Uterus (tissue), 3 donors: ENCODE measurements at regions not wholly inside any gene's neighbourhood (a gene's known extent, or its start where the extent isn't known, plus 50 kb on each side); places are given as distances from the start of the nearest gene placed in this dataset.
A peak's percentile ranks its signal among the peaks of the same experiment; 100 is the strongest.

ENCODE experiments used
- DNase-seq, 2 donors: peaks; one replicate each; pipeline ENCODE4 v3.0.0-alpha.2; 2019 to 2020
- H3K27ac ChIP-seq, 2 donors: fragments of 200-600 bp; sonication (generic); 1 replicate in 1 of 2; 2 replicates in 1 of 2; pipeline ENCODE4 v1.5.1; 2016 to 2018
- H3K27me3 ChIP-seq, 2 donors: fragments of 200-600 bp; sonication (generic); one replicate each; pipeline ENCODE4 v1.5.1; 2018 to 2019; ENCODE audit warnings: control low read depth in 1 of 2
- H3K36me3 ChIP-seq, 2 donors: fragments of 200-600 bp; sonication (generic); one replicate each; pipeline ENCODE4 v1.5.1; 2019; ENCODE audit warnings: control low read depth in 1 of 2
- H3K4me1 ChIP-seq, 2 donors: fragments of 200-600 bp; sonication (generic); one replicate each; pipeline ENCODE4 v1.5.1; 2018 to 2019; ENCODE audit warnings: control low read depth in 1 of 2
- H3K4me3 ChIP-seq, 2 donors: fragments of 200-600 bp; sonication (generic); 1 replicate in 1 of 2; 2 replicates in 1 of 2; pipeline ENCODE4 v1.5.1; 2018 to 2019; ENCODE audit warnings: mild to moderate bottlenecking in 1 of 2
- H3K9me3 ChIP-seq, 2 donors: fragments of 200-600 bp; sonication (generic); one replicate each; pipeline ENCODE4 v1.5.1; 2019; ENCODE audit warnings: control low read depth in 1 of 2
- POLR2A ChIP-seq, 2 donors: fragments of 450-650 bp; IDR thresholded peaks; one replicate each; pipeline ENCODE4 v1.6.1; 2016; ENCODE audit warnings: antibody characterized with exemption in 2 of 2, mild to moderate bottlenecking in 1 of 2, moderate library complexity in 1 of 2
- intact Hi-C: fragments of 100-400 bp; cut with DNase I; formaldehyde crosslinking; loops from one replicate; pipeline ENCODE4 v1.15.1; 2023; ENCODE audit warnings: low total_unique reads
- TF ChIP-seq, protein P1 (sequence below), 4 experiments: fragments of 200-600 bp in 2 of 4; fragments of 450-650 bp in 2 of 4; sonication (generic) in 2 of 4; IDR thresholded peaks; one replicate each; pipeline ENCODE4 v1.5.1; 2016 to 2019; ENCODE audit warnings: antibody characterized with exemption in 4 of 4, mild to moderate bottlenecking in 2 of 4, moderate library complexity in 1 of 4
- donor health status: DM: yes; HTN: yes; CAD: no.

DNA sequence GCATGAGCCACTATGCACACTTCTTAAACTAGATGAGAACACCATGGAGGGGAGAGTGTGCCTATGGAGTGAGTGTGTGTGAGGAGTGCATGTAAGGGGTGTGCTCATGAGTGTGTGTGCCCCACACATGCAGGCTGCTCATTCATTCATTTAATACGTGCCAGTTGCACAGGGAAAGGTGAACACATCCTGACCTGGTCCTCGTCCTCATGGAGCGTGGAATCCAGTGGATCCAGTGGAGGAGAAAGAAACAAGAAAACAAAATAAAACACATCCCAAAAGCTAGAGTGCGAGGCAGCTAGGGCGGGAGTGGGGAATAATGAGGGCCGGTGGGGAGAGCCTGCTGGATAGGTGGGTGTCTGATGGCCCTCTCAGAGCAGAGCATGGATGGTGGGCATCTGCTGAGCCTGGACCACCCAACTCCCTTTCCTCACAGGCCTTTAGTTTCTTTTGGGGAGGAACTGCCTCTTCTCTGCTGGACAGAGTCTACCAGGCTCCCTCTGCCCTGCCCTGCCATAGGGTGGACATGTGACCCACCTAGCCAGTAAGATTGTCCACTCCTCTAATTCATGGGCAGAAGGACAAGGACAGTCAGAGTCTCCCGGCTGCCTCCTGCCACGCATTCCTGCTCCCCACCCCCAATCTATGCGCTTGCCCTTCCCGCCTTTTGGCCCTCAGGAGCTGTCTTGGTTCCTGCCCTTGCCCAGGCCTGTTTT lies 204.3 kb downstream of the RAB11FIP4 start:
- no peak for TF ChIP-seq POLR2A (IDR thresholded peaks at IDR 0.05)
- TF ChIP-seq, protein P1, sequence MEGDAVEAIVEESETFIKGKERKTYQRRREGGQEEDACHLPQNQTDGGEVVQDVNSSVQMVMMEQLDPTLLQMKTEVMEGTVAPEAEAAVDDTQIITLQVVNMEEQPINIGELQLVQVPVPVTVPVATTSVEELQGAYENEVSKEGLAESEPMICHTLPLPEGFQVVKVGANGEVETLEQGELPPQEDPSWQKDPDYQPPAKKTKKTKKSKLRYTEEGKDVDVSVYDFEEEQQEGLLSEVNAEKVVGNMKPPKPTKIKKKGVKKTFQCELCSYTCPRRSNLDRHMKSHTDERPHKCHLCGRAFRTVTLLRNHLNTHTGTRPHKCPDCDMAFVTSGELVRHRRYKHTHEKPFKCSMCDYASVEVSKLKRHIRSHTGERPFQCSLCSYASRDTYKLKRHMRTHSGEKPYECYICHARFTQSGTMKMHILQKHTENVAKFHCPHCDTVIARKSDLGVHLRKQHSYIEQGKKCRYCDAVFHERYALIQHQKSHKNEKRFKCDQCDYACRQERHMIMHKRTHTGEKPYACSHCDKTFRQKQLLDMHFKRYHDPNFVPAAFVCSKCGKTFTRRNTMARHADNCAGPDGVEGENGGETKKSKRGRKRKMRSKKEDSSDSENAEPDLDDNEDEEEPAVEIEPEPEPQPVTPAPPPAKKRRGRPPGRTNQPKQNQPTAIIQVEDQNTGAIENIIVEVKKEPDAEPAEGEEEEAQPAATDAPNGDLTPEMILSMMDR (IDR thresholded peaks at IDR 0.05): no peak
- H3K4me1 ChIP-seq: peaks cover 0 to 10% of the 10 kb centered on the region in 2 donors
- no peaks in the 10 kb centered on the region for H3K36me3 ChIP-seq
- no peak overlapping the region for H3K4me3 ChIP-seq
- intact Hi-C loops: no loop called here
- H3K9me3 ChIP-seq: no peaks in the 10 kb centered on the region
- no peak for DNase-seq
- H3K27ac ChIP-seq: peak overlapping the region; percentile 54 to 59
- H3K27me3 ChIP-seq: no peaks in the 10 kb centered on the region

DNA sequence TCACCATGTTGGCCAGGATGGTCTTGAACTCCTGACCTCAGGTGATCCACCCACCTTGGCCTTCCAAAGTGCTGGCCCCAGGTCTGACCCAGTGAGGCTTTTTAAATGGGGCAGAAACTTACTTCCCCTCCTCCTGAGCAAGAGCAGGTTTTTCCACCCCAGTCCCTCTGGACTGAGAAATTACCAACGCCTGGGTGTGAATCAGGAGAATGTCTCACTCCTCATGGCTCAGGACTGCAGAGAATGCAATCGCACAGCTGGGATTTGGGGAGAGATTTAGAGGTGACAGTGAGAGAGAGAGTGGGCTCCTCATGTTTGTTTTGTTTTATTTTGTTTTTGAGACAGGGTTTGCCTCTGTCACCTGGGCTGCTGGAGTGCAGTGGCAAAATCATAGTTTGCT lies 203.6 kb downstream of the RAB11FIP4 start:
- Histone ChIP-seq H3K27me3 (no peaks in the 10 kb centered on the region), H3K27ac (no peak overlapping the region), H3K36me3 (no peaks in the 10 kb centered on the region), H3K9me3 (no peaks in the 10 kb centered on the region), H3K4me1 (peaks cover 0 to 10% of the 10 kb centered on the region in 2 donors), H3K4me3 (no peak overlapping the region)
- intact Hi-C loops: no loop called here
- no peak for TF ChIP-seq POLR2A (IDR thresholded peaks at IDR 0.05)
- TF ChIP-seq, protein P1 (IDR thresholded peaks at IDR 0.05): no peak
- DNase-seq: no peak

DNA sequence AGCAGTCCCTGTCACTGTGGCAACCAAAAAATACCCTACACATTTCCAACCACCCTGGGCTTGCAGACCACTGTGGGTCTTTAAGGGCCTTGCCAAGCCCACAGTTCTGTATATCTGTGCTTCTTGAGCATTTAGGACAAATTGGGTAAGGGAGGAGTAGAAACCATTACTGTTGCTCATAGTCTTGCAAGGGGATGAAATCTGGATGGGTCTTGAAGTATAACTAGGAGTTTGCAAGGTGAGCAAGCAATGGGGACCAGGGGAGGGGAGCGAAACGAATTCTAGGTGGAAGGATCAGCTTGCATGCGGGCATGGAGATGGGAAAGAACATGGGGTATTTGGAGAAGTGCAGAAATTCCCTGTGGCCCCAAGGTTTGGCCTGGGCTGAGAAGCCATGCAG lies 202.9 kb downstream of the RAB11FIP4 start:
- intact Hi-C loops: no loop called here

DNA sequence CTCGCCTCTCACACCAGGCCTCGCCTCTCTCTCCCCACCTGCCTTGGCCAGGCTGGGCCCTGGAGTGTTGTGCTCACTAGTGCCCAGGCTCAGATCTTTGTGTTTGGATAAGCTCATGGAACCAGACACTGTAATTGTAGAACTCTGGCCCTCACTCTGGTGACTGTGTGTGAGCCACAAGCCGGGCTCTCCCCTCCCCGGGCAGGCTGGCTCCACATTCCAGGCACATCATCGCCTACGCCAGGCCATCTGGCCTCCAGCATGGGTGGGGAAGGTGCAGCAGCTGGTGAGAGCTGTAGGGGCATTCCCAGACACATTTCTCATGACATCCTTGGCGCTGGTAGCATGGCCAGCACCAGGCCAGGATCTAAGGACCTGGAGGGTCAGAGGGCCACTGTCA lies 202.3 kb downstream of the RAB11FIP4 start:
- no peak for DNase-seq
- TF ChIP-seq POLR2A (IDR thresholded peaks at IDR 0.05): no peak
- TF ChIP-seq, protein P1 (IDR thresholded peaks at IDR 0.05): no peak
- H3K9me3 ChIP-seq: no peaks in the 10 kb centered on the region
- peaks cover 0 to 10% of the 10 kb centered on the region in 2 donors for H3K4me1 ChIP-seq
- H3K27me3 ChIP-seq: no peaks in the 10 kb centered on the region
- no peak overlapping the region for H3K4me3 ChIP-seq
- H3K36me3 ChIP-seq: no peaks in the 10 kb centered on the region
- H3K27ac ChIP-seq: no peak overlapping the region
- intact Hi-C loops: no loop called here

More for the DNA sequence above, 202.9 kb downstream of the RAB11FIP4 start:
- Histone ChIP-seq H3K4me1 (peaks cover 0 to 10% of the 10 kb centered on the region in 2 donors), H3K27ac (no peak overlapping the region), H3K36me3 (no peaks in the 10 kb centered on the region), H3K4me3 (no peak overlapping the region), H3K27me3 (no peaks in the 10 kb centered on the region), H3K9me3 (no peaks in the 10 kb centered on the region)
- no peak for TF ChIP-seq POLR2A (IDR thresholded peaks at IDR 0.05)
- TF ChIP-seq, protein P1 (IDR thresholded peaks at IDR 0.05): no peak
- DNase-seq: no peak

DNA sequence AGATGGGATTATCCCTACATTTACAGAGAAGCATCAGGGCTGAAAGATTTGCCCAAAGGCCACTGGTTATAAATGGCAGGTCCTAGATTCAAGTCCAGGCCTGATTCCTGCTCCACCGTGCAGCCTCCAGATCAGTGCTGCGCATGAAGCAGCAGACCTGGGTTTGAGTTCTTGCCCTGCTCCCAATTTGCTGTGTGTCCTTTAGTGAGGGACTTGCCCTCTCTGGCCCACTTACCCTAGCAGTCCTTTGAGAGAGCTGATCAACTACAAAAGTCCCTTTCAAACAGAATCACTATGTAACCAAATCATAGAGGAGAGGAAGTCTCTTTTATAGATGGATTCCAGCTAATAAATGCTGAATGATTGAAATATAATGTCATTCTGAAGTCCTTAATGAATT lies 200.4 kb downstream of the RAB11FIP4 start:
- peaks cover 0 to 10% of the 10 kb centered on the region in 2 donors for H3K4me1 ChIP-seq
- H3K9me3 ChIP-seq: no peaks in the 10 kb centered on the region
- no peak overlapping the region for H3K4me3 ChIP-seq
- DNase-seq: no peak
- no peak overlapping the region for H3K27ac ChIP-seq
- no peak for TF ChIP-seq POLR2A (IDR thresholded peaks at IDR 0.05)
- TF ChIP-seq, protein P1 (IDR thresholded peaks at IDR 0.05): no peak
- no peaks in the 10 kb centered on the region for H3K27me3 ChIP-seq
- intact Hi-C loops: no loop called here
- H3K36me3 ChIP-seq: no peaks in the 10 kb centered on the region
